DND-41 (cell line): ENCODE measurements at regions not wholly inside any gene's neighbourhood (a gene's known extent, or its start where the extent isn't known, plus 50 kb on each side); places are given as distances from the start of the nearest gene placed in this dataset.
"Not testable (repeated sequence)": the region's sequence is repeated elsewhere in the genome, so short reads cannot be mapped to it uniquely, and the experiment has no call there.

Experiments used
- ATAC-seq: fragments of 200-7000 bp; cut with Tn5 transposase; 3 replicates; pipeline ENCODE4 v1.9.1; 2021; ENCODE audit warnings: low read depth; ENCODE audit not compliant: insufficient read depth
- DNase-seq: peaks from one replicate; pipeline ENCODE4 v3.0.0-alpha.2; 2020
- H2AFZ ChIP-seq: 2 replicates; pipeline ENCODE4 v1.6.0; 2012; ENCODE audit warnings: low read depth, low read length
- H3K27ac ChIP-seq: 2 replicates; pipeline ENCODE4 v1.5.1; 2012; ENCODE audit warnings: low read length, inconsistent platforms
- H3K27me3 ChIP-seq: fragments of 200-600 bp; sonication (generic); 2 replicates; pipeline ENCODE4 v1.6.0; 2012; ENCODE audit warnings: low read length, mild to moderate bottlenecking, inconsistent platforms; ENCODE audit not compliant: insufficient read depth, poor library complexity
- H3K36me3 ChIP-seq: 2 replicates; pipeline ENCODE4 v1.5.1; 2012; ENCODE audit warnings: low read length, inconsistent platforms; ENCODE audit not compliant: insufficient read depth
- H3K4me1 ChIP-seq: 2 replicates; pipeline ENCODE4 v1.5.1; 2012; ENCODE audit warnings: mild to moderate bottlenecking, low read length; ENCODE audit not compliant: insufficient read depth
- H3K4me2 ChIP-seq: 2 replicates; pipeline ENCODE4 v1.6.0; 2012; ENCODE audit warnings: mild to moderate bottlenecking, moderate library complexity, low read length, inconsistent platforms; ENCODE audit not compliant: insufficient read depth
- H3K4me3 ChIP-seq, 2 experiments: fragments of 200-600 bp in 1 of 2; shearing (Covaris generic) in 1 of 2; 2 replicates each; pipeline ENCODE4 v1.5.1; 2012 to 2016; ENCODE audit warnings: inconsistent platforms in 2 of 2, low read length in 2 of 2, mild to moderate bottlenecking in 2 of 2, low read depth in 1 of 2, moderate library complexity in 1 of 2
- H3K79me2 ChIP-seq: 2 replicates; pipeline ENCODE4 v1.6.0; 2012; ENCODE audit warnings: low read length, inconsistent platforms; ENCODE audit not compliant: insufficient read depth
- H3K9ac ChIP-seq: 2 replicates; pipeline ENCODE4 v1.6.0; 2012; ENCODE audit warnings: low read depth, mild to moderate bottlenecking, inconsistent platforms, low read length, moderate library complexity
- H3K9me3 ChIP-seq: 2 replicates; pipeline ENCODE4 v1.5.1; 2012; ENCODE audit warnings: low read length, moderate library complexity, mild to moderate bottlenecking, inconsistent platforms; ENCODE audit not compliant: insufficient read depth, severe bottlenecking
- H4K20me1 ChIP-seq: 2 replicates; pipeline ENCODE4 v1.6.0; 2012; ENCODE audit warnings: low read length; ENCODE audit not compliant: insufficient read depth
- EZH2 ChIP-seq: IDR thresholded peaks from 3 replicates; pipeline ENCODE4 v1.6.1; 2012; ENCODE audit warnings: borderline replicate concordance, low read depth, mild to moderate bottlenecking, moderate library complexity, low read length, inconsistent platforms; ENCODE audit not compliant: severe bottlenecking
- TF ChIP-seq, protein P1 (sequence below): IDR thresholded peaks from 2 replicates; pipeline ENCODE4 v1.5.1; 2012; ENCODE audit warnings: borderline replicate concordance, low read length, moderate library complexity, mild to moderate bottlenecking; ENCODE audit not compliant: poor library complexity, severe bottlenecking; ENCODE audit errors: extremely low read depth

DNA sequence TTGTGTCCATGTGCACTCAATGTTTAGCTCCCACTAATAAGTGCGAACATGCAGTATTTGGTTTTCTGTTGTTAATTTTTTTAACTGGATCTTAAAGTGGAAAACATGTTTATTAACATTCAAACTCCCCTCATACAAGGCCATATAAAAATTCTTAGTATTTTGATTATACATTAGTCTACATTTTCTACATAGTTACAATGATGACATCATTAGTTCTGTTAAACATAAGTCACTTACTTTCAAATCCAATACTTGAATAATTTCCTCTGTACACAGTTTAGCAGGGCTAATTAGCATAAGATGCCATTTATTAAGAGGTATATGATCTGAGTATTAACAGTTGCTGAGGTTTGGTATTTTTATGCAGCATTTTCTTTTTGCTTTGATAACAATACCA lies 91.3 kb upstream of the CCDC39 start:
- ATAC-seq (no peak), DNase-seq (no peak)
- H3K9me3 ChIP-seq: no peaks in the 10 kb centered on the region
- H3K4me3 ChIP-seq: no peak overlapping the region
- H4K20me1 ChIP-seq: no peaks in the 10 kb centered on the region
- no peaks in the 10 kb centered on the region for H3K36me3 ChIP-seq
- no peak overlapping the region for H2AFZ ChIP-seq
- no peaks in the 10 kb centered on the region for H3K79me2 ChIP-seq
- no peaks in the 10 kb centered on the region for H3K27me3 ChIP-seq
- no peak overlapping the region for H3K27ac ChIP-seq
- no peak overlapping the region for H3K4me2 ChIP-seq
- no peak for TF ChIP-seq EZH2
- TF ChIP-seq, protein P1, sequence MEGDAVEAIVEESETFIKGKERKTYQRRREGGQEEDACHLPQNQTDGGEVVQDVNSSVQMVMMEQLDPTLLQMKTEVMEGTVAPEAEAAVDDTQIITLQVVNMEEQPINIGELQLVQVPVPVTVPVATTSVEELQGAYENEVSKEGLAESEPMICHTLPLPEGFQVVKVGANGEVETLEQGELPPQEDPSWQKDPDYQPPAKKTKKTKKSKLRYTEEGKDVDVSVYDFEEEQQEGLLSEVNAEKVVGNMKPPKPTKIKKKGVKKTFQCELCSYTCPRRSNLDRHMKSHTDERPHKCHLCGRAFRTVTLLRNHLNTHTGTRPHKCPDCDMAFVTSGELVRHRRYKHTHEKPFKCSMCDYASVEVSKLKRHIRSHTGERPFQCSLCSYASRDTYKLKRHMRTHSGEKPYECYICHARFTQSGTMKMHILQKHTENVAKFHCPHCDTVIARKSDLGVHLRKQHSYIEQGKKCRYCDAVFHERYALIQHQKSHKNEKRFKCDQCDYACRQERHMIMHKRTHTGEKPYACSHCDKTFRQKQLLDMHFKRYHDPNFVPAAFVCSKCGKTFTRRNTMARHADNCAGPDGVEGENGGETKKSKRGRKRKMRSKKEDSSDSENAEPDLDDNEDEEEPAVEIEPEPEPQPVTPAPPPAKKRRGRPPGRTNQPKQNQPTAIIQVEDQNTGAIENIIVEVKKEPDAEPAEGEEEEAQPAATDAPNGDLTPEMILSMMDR: no peak
- H3K4me1 ChIP-seq: no peaks in the 10 kb centered on the region
- no peak overlapping the region for H3K9ac ChIP-seq

DNA sequence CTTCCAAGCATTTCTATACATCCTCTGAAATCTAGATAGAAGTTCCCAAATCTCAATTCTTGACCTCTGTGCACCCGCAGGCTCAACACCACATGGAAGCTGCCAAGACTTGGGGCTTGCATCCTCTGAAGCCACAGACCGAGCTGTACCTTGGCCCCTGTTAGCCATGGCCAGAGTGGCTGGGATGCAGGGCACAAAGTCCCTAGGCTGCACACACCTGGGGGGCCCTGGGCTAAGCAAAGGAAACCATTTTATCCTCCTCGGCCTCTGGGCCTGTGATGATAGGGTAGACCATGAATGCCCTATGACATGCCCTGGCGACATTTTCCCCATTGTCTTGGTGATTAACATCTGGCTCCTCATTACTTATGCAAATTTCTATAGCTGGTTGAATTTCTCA lies 97.1 kb upstream of the CCDC39 start:
- Histone ChIP-seq H3K9ac (no peak overlapping the region), H3K79me2 (no peaks in the 10 kb centered on the region), H3K4me1 (no peaks in the 10 kb centered on the region), H2AFZ (no peak overlapping the region), H3K9me3 (peaks cover 27% of the 10 kb centered on the region), H3K4me3 (no peak overlapping the region), H3K27ac (no peak overlapping the region), H3K4me2 (no peak overlapping the region), H4K20me1 (no peaks in the 10 kb centered on the region), H3K36me3 (no peaks in the 10 kb centered on the region), H3K27me3 (no peaks in the 10 kb centered on the region)
- ATAC-seq (no peak), DNase-seq (no peak)
- TF ChIP-seq EZH2: no peak
- TF ChIP-seq, protein P1: no peak

DNA sequence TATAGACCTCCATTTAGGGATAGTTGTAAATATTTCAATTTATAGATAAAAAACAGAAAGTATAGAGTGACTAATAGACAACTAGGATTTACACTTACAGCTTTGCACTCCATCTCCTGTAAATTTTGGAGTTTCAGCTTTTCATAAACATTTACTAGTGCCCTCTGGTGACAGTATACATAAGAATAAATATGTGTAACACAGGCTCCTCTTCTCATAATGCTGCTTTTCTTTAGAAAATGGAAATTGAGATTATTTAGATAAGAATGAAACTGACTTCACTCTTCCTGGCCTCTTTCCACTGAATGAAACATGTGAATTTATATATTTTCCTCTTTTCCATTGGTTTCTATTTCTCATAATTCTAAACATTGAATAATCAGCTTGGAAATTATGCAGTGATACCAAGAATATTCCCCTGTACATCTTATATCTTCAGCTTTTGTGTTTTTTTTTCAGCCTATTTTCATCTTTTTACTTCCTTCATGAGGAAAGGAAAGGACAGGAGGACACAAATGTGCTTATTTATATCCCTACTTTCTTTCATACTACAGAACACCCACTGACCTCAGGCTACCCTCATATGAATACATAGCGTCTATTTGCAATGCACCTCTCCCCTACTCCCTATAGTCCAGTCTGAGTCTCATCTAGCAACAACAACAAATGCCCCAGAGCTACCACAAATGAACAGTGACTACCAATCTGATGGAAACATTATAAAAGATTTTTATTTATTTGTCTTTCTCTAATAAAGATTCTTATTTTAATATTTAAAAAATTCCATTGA lies 103.1 kb upstream of the CCDC39 start:
- Histone ChIP-seq H3K9me3 (peaks cover 16% of the 10 kb centered on the region), H3K9ac (no peak overlapping the region), H4K20me1 (no peaks in the 10 kb centered on the region), H3K4me3 (no peak overlapping the region), H2AFZ (no peak overlapping the region), H3K27ac (no peak overlapping the region), H3K36me3 (no peaks in the 10 kb centered on the region), H3K4me1 (no peaks in the 10 kb centered on the region), H3K27me3 (no peaks in the 10 kb centered on the region), H3K79me2 (no peaks in the 10 kb centered on the region), H3K4me2 (no peak overlapping the region)
- TF ChIP-seq, protein P1: peak; percentile 11
- no peak for TF ChIP-seq EZH2
- ATAC-seq (no peak), DNase-seq (no peak)

DNA sequence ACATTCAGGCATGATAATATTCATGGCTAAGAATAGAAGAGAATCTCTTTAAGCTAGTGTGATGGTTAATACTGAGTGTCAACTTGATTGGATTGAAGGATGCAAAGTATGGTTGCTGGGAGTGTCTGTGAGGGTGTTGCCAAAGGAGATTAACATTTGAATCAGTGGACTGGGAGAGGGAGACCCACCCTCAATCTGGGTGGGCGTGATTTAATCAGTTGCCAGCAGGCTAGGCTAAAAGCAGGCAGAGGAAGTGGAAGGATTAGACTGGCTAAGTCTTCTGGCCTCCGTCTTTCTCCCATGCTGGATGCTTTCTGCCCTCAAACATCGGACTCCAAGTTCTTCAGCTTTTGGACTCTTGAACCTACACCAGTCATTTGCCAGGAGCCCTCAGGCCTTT lies 106.9 kb upstream of the CCDC39 start:
- H2AFZ ChIP-seq: not testable (repeated sequence)

More for the DNA sequence above, 106.9 kb upstream of the CCDC39 start:
- H4K20me1 ChIP-seq, H3K27me3 ChIP-seq, H3K4me3 ChIP-seq, H3K4me1 ChIP-seq, H3K27ac ChIP-seq, H3K9me3 ChIP-seq, DNase-seq, H3K9ac ChIP-seq, H3K79me2 ChIP-seq, H3K36me3 ChIP-seq, ATAC-seq, H3K4me2 ChIP-seq: not testable (repeated sequence)
